ENCODE measurements at regions not wholly inside any gene's neighbourhood (a gene's known extent, or its start where the extent isn't known, plus 50 kb on each side); places are given as distances from the start of the nearest gene placed in this dataset.

GRCh38 chr15:100788418-100789105 lies 91.1 kb upstream of the ALDH1A3 start:
- no peak for TF ChIP-seq CTCF (IDR thresholded peaks at IDR 0.05)
- no peak for TF ChIP-seq POLR2A (IDR thresholded peaks at IDR 0.05)
- no peak for TF ChIP-seq POLR2AphosphoS5 (IDR thresholded peaks at IDR 0.05)

Measured in stomach (tissue), 4 donors.